GM12878 (cell line): ENCODE measurements at regions not wholly inside any gene's neighbourhood (a gene's known extent, or its start where the extent isn't known, plus 50 kb on each side); places are given as distances from the start of the nearest gene placed in this dataset.

ENCODE experiments used
- ATF7 ChIP-seq: fragments of 450-650 bp; IDR thresholded peaks from 2 replicates; pipeline ENCODE4 v1.6.1; 2016; ENCODE audit warnings: low read depth, mild to moderate bottlenecking
- CUX1 ChIP-seq: IDR thresholded peaks from 2 replicates; pipeline ENCODE4 v1.6.1; 2012; ENCODE audit warnings: improper control_type of control experiment, low read depth, low read length; ENCODE audit not compliant: insufficient replicate concordance
- GATAD2B ChIP-seq: fragments of 450-650 bp; conservative IDR thresholded peaks from 2 replicates; pipeline ENCODE4 v1.6.1; 2017; ENCODE audit warnings: low read depth, mild to moderate bottlenecking, moderate library complexity
- IRF4 ChIP-seq: IDR thresholded peaks from 2 replicates; pipeline ENCODE4 v1.6.1; 2011; ENCODE audit warnings: low read depth, low read length
- NFXL1 ChIP-seq: fragments of 450-650 bp; IDR thresholded peaks from 2 replicates; pipeline ENCODE4 v1.6.1; 2017; ENCODE audit warnings: antibody characterized with exemption, mild to moderate bottlenecking, borderline replicate concordance
- SMAD1 ChIP-seq: fragments of 450-650 bp; IDR thresholded peaks from 2 replicates; pipeline ENCODE4 v1.6.1; 2018; ENCODE audit warnings: mild to moderate bottlenecking, low read depth; ENCODE audit not compliant: partially characterized antibody
- TF ChIP-seq, protein P1 (sequence below): IDR thresholded peaks from 2 replicates; pipeline ENCODE4 v1.6.1; 2012; ENCODE audit warnings: low read depth, low read length, improper control_type of control experiment
- TF ChIP-seq, protein P2 (sequence below): fragments of 450-650 bp; IDR thresholded peaks from 2 replicates; pipeline ENCODE4 v1.6.1; 2016; ENCODE audit warnings: mild to moderate bottlenecking
- TF ChIP-seq, protein P3 (sequence below): fragments of 450-650 bp; IDR thresholded peaks from 2 replicates; pipeline ENCODE4 v1.6.1; 2017; ENCODE audit warnings: mild to moderate bottlenecking, moderate library complexity

GRCh38 chr16:54554581-54554980 lies 268.0 kb upstream of the IRX3 start (continued):
- TF ChIP-seq CUX1 (no peak), GATAD2B (no peak), IRF4 (no peak), SMAD1 (no peak), ATF7 (no peak), NFXL1 (no peak)
- TF ChIP-seq, protein P1, sequence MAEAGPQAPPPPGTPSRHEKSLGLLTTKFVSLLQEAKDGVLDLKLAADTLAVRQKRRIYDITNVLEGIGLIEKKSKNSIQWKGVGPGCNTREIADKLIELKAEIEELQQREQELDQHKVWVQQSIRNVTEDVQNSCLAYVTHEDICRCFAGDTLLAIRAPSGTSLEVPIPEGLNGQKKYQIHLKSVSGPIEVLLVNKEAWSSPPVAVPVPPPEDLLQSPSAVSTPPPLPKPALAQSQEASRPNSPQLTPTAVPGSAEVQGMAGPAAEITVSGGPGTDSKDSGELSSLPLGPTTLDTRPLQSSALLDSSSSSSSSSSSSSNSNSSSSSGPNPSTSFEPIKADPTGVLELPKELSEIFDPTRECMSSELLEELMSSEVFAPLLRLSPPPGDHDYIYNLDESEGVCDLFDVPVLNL, result no peak
- TF ChIP-seq, protein P2, sequence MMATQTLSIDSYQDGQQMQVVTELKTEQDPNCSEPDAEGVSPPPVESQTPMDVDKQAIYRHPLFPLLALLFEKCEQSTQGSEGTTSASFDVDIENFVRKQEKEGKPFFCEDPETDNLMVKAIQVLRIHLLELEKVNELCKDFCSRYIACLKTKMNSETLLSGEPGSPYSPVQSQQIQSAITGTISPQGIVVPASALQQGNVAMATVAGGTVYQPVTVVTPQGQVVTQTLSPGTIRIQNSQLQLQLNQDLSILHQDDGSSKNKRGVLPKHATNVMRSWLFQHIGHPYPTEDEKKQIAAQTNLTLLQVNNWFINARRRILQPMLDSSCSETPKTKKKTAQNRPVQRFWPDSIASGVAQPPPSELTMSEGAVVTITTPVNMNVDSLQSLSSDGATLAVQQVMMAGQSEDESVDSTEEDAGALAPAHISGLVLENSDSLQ, result no peak
- TF ChIP-seq, protein P3, sequence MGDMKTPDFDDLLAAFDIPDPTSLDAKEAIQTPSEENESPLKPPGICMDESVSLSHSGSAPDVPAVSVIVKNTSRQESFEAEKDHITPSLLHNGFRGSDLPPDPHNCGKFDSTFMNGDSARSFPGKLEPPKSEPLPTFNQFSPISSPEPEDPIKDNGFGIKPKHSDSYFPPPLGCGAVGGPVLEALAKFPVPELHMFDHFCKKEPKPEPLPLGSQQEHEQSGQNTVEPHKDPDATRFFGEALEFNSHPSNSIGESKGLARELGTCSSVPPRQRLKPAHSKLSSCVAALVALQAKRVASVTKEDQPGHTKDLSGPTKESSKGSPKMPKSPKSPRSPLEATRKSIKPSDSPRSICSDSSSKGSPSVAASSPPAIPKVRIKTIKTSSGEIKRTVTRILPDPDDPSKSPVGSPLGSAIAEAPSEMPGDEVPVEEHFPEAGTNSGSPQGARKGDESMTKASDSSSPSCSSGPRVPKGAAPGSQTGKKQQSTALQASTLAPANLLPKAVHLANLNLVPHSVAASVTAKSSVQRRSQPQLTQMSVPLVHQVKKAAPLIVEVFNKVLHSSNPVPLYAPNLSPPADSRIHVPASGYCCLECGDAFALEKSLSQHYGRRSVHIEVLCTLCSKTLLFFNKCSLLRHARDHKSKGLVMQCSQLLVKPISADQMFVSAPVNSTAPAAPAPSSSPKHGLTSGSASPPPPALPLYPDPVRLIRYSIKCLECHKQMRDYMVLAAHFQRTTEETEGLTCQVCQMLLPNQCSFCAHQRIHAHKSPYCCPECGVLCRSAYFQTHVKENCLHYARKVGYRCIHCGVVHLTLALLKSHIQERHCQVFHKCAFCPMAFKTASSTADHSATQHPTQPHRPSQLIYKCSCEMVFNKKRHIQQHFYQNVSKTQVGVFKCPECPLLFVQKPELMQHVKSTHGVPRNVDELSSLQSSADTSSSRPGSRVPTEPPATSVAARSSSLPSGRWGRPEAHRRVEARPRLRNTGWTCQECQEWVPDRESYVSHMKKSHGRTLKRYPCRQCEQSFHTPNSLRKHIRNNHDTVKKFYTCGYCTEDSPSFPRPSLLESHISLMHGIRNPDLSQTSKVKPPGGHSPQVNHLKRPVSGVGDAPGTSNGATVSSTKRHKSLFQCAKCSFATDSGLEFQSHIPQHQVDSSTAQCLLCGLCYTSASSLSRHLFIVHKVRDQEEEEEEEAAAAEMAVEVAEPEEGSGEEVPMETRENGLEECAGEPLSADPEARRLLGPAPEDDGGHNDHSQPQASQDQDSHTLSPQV, result no peak
